ENCODE measurements at regions not wholly inside any gene's neighbourhood (a gene's known extent, or its start where the extent isn't known, plus 50 kb on each side); places are given as distances from the start of the nearest gene placed in this dataset.

DNA sequence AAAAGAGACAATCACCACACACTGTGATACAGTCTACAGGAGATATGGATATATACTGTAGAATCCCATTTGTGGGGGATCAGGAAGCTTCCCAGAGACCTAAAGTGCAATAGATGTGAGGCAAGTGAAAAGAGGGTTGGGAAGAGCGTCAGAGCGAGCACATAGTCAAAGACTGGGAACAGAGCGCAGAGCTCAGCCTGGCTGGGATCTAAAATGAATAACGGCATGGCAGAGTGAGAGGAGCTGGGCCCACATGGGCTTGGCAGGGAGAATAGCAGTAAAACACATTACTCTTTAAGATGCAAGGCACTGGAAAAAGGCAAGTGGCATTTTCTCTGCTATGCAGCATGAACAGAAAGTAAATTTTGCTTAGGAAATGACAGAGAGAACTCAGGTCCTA, 52.4 kb upstream of the BCL11A start:
- no peak for TF ChIP-seq EZH2phosphoT487 (IDR thresholded peaks at IDR 0.05; ENCODE audit: borderline replicate concordance, low read depth, low read length)
- TF ChIP-seq, protein P1, sequence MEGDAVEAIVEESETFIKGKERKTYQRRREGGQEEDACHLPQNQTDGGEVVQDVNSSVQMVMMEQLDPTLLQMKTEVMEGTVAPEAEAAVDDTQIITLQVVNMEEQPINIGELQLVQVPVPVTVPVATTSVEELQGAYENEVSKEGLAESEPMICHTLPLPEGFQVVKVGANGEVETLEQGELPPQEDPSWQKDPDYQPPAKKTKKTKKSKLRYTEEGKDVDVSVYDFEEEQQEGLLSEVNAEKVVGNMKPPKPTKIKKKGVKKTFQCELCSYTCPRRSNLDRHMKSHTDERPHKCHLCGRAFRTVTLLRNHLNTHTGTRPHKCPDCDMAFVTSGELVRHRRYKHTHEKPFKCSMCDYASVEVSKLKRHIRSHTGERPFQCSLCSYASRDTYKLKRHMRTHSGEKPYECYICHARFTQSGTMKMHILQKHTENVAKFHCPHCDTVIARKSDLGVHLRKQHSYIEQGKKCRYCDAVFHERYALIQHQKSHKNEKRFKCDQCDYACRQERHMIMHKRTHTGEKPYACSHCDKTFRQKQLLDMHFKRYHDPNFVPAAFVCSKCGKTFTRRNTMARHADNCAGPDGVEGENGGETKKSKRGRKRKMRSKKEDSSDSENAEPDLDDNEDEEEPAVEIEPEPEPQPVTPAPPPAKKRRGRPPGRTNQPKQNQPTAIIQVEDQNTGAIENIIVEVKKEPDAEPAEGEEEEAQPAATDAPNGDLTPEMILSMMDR (conservative IDR thresholded peaks at IDR 0.05; ENCODE audit: low read length), result no peak
